ENCODE measurements at regions not wholly inside any gene's neighbourhood (a gene's known extent, or its start where the extent isn't known, plus 50 kb on each side); places are given as distances from the start of the nearest gene placed in this dataset.
A peak's percentile ranks its signal among the peaks of the same experiment; 100 is the strongest.

DNA sequence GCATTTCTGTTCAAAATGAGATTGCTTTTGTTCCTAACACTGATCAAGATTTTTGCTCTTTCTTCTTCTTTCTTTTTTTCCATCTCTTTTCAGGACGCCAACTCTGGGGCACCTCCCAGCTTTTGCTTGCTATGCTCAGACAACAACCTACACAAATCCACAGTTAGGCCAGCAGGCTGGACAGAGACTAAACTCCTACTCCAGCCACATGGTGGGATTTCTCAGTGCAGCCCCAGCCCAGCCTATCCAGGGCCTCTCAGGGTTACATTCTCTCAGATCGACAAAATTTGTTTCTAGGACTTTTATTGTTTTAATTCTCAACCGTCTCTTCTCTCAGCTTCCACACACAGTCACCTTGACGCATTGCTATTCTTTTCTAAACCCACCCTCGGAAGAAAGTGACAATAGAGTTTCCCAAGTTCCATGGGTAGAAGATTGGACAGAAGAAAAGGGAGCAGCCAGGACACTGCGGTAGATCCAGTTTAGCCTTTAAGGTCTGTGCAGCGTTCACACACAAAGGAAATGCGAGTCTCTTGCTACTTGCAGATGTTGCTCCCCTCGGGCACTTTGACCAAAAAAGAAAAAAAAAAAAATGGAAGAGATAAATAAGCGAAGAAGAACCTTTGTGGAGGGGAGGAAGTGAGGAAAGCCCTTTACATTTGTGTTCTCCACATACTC lies 588.6 kb upstream of the GRAMD2B start:
- DNase-seq = no peak

DNA sequence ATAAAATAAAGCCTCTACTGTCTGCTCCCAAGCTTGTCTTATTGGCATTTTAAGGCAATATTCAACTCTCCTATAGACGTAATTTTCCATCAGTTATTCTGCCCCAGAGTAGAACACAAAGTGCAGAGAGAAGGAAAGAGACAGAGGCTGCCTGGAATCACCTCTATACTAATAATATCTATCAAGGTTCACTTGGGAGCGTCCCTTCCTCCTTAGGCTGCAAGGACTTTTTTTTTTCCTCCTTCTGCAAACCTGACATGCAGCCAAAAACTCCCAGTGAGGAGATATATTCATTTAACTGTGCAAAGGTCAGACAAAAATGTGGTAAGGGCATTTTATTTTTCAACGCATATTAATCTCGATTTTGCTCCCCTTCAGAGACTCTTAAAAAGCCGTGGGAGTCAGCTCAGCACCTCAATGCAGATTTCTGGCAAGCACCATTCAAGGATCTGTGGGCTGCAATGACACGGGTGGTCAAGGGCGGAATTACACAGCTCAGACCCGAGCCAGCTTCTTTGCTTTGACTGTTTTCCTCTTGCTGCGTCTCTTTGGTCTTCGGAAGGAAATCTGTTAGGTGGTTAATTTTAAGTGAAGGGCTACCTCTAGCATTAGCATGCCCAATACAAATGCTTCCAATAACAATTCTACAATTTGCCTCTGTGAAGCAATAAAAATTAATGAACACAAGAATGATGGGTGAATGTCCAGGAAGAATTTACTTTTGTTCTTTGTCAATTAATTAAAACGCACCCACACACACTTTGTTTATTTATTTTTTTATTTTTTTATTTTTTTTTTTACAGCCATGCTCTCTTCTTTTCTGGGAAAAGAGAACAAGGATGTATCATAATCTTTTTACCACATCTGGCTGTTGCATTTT lies 587.7 kb upstream of the GRAMD2B start:
- DNase-seq = peak; percentile 25

- DNase-seq = no peak
Measured at GRCh38 chr5:125836256-125836655, 587.0 kb upstream of the GRAMD2B start.

DNA sequence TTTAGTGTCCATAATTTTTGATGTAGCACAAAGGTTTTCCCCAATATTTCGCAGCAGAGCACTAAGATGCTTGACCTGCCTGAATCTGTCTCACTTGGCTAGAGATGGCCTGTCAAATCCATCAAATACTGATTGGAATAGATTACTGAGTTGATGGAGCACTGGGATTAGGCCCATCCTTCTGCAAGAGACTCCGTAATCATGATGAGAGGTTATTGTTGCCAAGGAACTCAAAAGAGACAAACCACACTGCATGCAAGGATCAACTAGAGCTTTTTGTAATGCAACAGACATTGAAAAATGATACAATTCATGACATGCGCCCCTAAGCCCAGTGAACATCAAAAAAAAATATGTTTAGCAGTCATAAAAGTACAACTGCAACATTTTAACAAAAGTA lies 585.3 kb upstream of the GRAMD2B start:
- DNase-seq = no peak

- no peak for DNase-seq
Measured at GRCh38 chr5:125847561-125847960, 575.6 kb upstream of the GRAMD2B start.

- no peak for DNase-seq
Measured at GRCh38 chr5:125848751-125849150, 574.5 kb upstream of the GRAMD2B start.

DNA sequence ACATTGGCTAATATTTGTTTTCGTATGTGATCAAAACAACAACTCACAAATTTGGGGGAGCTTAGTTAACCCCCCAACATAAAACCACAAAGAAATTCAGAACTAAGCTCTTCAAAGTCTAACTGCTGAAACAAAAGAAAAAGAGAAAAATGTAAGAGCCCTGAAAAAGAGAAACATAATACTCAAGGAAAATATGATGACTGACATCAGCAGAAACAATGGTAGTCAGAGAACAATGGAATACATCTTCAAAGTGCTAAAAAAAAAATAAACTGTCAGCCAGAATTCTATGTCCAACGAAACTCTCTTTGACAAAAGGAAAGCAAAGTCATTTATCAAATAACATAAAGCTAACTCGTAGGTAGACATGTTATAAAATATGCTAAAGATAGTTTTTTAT lies 566.3 kb upstream of the GRAMD2B start:
- no peak for DNase-seq

DNA sequence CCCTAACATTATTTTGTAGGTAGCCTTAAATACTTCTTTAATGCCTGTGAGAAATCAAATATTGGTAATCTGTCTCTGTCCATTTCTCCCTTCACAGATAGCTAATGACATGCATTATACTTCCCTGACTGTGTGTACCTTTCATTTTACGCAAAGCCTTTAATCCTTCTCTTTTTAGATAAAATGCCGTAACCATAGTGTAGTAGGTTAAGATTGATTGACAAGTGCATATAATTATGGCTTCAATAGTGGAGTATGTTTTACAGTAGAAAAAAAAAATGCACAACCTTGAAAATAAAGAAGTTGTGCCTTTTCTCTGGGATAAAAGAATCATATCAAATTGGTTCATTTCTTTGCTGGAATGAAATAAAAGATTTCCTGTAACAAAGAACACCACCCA lies 559.6 kb upstream of the GRAMD2B start:
- no peak for DNase-seq

- DNase-seq = no peak
Measured at GRCh38 chr5:125865166-125865815, 557.9 kb upstream of the GRAMD2B start.

DNA sequence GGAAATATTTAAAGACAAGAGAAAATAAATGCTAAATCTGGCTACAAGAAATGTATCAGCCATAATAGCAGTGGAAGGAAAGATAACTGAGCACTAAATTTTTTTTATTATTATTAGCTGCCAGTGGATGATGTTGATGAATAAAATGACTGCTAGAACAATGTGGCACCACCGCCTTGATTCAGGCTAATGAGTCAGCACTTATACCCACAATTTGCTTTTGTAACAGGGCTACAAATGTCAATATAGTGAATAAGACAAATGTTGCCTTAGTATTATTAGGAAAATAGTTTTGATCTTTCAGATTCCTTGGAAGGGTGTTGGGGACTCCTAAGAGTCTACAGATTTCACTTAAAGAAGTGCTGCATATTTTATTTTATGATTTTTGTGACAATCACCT lies 555.2 kb upstream of the GRAMD2B start:
- no peak for DNase-seq

DNA sequence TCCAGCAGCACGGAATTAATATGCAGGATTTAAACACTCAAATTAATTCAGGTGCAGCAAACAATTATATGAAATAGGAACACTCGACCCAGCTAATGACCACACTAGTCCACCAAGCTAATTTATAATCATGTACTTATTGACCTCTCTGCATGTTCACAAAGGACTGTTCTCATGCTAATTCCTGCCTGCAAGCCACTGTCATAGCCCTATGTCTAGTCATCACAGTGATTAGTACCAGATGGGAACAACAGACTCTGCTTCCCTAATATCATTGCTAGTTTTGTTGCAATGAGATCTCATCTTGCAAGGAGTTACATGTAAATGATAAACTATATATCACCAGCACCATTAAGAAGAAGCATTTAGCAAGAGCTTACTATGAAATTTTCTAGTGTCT lies 553.0 kb upstream of the GRAMD2B start:
- DNase-seq = peak; percentile 2

DNA sequence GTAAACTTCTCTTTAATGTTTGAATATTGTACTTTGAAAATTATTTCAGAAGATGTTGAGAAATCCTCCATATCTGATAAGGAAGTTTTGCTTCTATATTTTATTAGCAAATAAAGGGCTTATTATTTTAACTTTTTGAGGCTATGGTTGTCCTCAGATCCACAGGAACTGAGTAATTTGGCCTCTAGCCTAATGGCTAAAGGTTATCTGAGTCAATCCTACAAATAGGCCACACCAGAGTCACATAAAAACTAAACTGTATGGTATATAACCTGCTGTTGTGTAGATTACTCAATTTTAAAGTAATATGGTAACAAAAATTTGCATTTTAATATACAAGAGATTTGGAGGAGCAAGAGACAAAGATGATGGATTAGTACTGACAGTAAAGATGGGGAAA lies 549.2 kb upstream of the GRAMD2B start:
- DNase-seq = no peak

DNA sequence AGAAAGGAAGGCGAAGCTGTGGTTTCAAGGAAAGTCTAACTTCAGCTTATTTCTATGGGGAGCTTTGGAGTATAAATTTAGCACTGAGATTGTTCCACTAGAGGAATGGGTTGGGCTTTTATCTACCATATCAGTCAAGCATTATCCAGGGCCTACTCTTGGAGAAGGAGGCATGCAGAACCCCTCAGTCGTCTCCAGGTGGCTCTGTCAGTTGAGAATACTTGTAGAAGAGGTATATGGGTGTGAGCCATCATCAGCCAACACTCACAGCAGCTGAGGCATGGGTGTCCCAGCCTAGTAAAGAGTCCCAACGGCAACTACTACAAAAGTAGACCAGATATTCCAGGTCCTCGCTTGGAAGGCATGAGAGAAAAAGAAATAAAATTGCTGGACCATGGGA lies 548.5 kb upstream of the GRAMD2B start:
- no peak for DNase-seq

- no peak for DNase-seq
Measured at GRCh38 chr5:125877248-125877647, 546.0 kb upstream of the GRAMD2B start.

DNA sequence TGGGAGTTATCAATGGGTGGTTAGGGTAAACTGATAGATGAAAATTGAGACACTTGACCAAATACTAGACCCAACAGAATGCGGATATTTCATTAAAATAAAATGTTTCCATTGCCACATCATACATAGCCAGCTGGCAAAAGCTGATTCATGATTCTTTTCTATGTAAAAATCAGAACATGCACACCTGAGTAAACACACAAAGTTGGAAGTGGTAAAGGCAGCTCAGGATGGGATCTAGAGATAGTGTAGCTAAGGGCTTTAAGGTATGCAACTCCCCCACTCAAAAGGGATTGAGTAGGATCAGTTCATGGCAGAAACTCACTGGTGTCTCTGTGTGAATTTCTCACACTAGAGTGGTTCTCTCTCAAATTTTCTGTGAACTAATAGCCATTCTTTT lies 541.1 kb upstream of the GRAMD2B start:
- peak; percentile 0 for DNase-seq

DNA sequence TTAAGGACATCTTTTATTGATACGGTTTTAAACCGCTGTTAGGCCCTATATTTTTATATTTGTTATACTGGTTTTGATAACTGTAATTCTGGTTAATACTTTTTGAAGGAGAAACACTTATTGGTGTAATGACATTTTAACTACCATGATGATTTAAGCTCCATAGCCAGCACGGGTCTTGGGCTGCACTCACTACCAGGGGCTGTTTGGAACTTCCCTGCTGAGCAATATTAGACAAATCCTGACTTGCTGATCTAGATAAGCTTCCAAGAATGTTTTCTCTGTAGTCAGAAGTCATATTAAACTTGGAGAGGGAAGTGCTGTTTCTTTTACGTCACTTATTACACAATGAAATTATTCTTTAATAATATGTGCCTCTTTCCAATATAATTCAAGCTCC lies 540.0 kb upstream of the GRAMD2B start:
- DNase-seq = no peak

DNA sequence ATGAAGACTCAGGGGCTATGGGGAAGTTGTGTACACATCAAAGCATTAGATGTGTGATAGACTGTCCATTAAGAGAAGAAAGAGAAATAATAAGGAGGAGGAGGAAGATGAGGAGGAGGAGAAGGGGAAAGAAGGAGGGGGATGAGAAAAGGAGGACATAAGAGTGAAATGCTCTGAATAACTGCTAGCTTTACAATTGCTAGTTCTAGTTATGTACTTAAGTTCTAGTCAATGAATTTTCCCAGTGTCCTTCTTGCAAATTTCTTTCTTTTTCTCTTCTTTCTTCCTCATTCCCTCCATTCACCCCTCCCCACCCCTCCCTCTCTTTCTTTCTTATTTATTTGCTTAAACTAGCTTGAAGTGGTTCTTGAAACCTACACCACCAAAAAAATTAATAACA lies 534.9 kb upstream of the GRAMD2B start:
- DNase-seq = no peak

- DNase-seq = no peak
Measured at GRCh38 chr5:125890511-125890931, 532.7 kb upstream of the GRAMD2B start.

GRCh38 chr5:125891061-125891725 lies 532.0 kb upstream of the GRAMD2B start:
- DNase-seq = no peak

- no peak for DNase-seq
Measured at GRCh38 chr5:125894383-125894782, 528.8 kb upstream of the GRAMD2B start.

DNA sequence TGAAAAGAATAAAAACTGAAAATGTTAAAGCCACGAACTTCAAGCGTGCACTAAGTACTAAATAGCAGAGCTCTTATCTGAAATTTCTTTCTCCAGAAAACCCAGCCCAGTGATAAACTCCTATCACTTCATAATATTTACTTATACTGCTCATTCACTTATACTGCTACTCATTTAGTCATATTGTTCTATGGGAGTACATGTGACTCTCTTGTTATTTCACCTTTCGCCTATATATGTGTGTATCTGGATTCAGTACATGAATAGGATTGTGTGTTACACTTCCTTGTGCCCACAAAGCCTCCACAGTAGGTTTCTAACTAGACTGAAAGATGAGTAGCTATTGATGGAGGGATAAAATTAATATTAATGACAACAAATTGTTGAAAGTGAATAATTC lies 526.8 kb upstream of the GRAMD2B start:
- no peak for DNase-seq

DNA sequence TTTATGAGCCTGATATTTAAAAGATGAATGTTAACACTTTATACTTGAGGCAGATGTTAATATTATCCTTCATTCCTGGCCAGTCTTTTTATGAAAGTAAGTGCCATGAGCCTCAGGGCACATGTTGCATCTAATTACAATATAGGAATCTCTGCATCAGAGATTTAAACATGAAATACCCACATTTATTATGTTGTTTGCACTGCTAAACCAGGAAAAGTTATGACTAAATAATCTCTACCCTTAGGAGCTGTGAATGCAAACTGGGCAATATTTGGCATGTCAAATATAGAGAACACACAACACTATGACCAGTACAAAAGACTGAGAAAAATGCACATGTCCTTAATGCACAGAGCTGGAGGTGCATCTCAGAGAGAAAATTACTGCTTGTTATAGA lies 526.1 kb upstream of the GRAMD2B start:
- no peak for DNase-seq

DNA sequence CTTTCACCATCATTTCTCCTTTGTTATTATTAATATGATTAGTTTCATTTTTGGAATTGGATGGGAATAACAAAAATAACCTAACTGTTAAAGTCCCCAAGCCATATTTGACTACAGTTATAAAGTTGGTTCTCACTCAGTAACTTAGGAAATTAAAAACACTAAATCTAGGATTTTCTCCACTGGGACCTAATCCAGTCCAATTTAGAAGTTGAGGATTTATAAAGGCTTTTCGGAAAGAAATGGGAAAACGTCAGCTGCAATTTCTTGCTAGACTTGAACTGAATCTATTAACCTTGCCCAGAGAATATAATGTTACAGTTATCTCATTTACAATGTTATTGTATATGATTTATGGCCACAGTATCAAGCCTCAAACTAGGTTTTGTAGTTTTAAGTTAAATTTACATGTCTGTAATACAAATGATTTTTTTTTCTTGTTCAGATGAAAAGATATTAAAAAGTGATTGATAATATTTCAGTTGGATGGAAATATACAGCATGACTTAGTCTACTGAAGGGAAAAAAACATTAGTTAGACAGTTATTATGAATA lies 524.3 kb upstream of the GRAMD2B start:
- DNase-seq = no peak

All from NCI-H2171 treated with DMSO at 0.1 percent for 48 hours (cell line).